Vagina (tissue), 2 donors: ENCODE measurements at regions not wholly inside any gene's neighbourhood (a gene's known extent, or its start where the extent isn't known, plus 50 kb on each side); places are given as distances from the start of the nearest gene placed in this dataset.

ENCODE experiments used
- DNase-seq, 2 donors: peaks; one replicate each; pipeline ENCODE4 v3.0.0-alpha.2; 2017; ENCODE audit errors: extremely low spot score in 2 of 2
- H3K27ac ChIP-seq: fragments of 200-600 bp; sonication (generic); one replicate; pipeline ENCODE4 v1.5.1; 2019
- H3K27me3 ChIP-seq: fragments of 200-600 bp; sonication (generic); one replicate; pipeline ENCODE4 v1.5.1; 2019
- H3K36me3 ChIP-seq, 2 donors: fragments of 200-600 bp; sonication (generic); one replicate each; pipeline ENCODE4 v1.5.1; 2017 to 2019
- H3K4me1 ChIP-seq: fragments of 200-600 bp; sonication (generic); one replicate; pipeline ENCODE4 v1.5.1; 2019
- H3K4me3 ChIP-seq, 2 donors: fragments of 200-600 bp; sonication (generic); 1 replicate in 1 of 2; 2 replicates in 1 of 2; pipeline ENCODE4 v1.5.1; 2016 to 2019
- H3K9me3 ChIP-seq: fragments of 200-600 bp; sonication (generic); one replicate; pipeline ENCODE4 v1.5.1; 2019
- CTCF ChIP-seq, 3 experiments: fragments of 450-650 bp in 2 of 3; fragments of 200-600 bp in 1 of 3; sonication (generic) in 1 of 3; IDR thresholded peaks; one replicate each; pipeline ENCODE4 v1.5.1; 2017 to 2019; ENCODE audit warnings: antibody characterized with exemption in 3 of 3, mild to moderate bottlenecking in 2 of 3, moderate library complexity in 2 of 3
- POLR2A ChIP-seq, 2 donors: fragments of 450-650 bp; IDR thresholded peaks; one replicate each; pipeline ENCODE4 v1.6.1; 2017; ENCODE audit warnings: antibody characterized with exemption in 2 of 2, mild to moderate bottlenecking in 2 of 2, moderate library complexity in 2 of 2
- POLR2AphosphoS5 ChIP-seq, 2 donors: sonication (generic); formaldehyde crosslinking; IDR thresholded peaks; one replicate each; pipeline ENCODE4 v1.9.0; 2017; ENCODE audit warnings: antibody characterized with exemption in 2 of 2, mild to moderate bottlenecking in 2 of 2, low read depth in 1 of 2; ENCODE audit not compliant: insufficient read depth in 1 of 2
- intact Hi-C: fragments of 100-400 bp; cut with DNase I; formaldehyde crosslinking; loops from one replicate; pipeline ENCODE4 v1.15.1; 2023

- intact Hi-C loops = no loop called here
- no peaks in the 10 kb centered on the region for H3K4me1 ChIP-seq
- H3K9me3 ChIP-seq = no peaks in the 10 kb centered on the region
- H3K4me3 ChIP-seq = no peak overlapping the region
- TF ChIP-seq POLR2AphosphoS5 (IDR thresholded peaks at IDR 0.05; ENCODE audit: insufficient read depth in 1 of 2, low read depth in 1 of 2) = no peak
- TF ChIP-seq CTCF (IDR thresholded peaks at IDR 0.05) = no peak
- no peak for TF ChIP-seq POLR2A (IDR thresholded peaks at IDR 0.05)
- DNase-seq = no peak
- no peak overlapping the region for H3K27ac ChIP-seq
- no peaks in the 10 kb centered on the region for H3K27me3 ChIP-seq
- no peaks in the 10 kb centered on the region for H3K36me3 ChIP-seq
Observed at GRCh38 chr5:7014611-7015010, 301.4 kb downstream of the TENT4A start.

GRCh38 chr5:7015586-7016256, 302.5 kb downstream of the TENT4A start:
- DNase-seq = no peak
- Histone ChIP-seq H3K36me3 (no peaks in the 10 kb centered on the region), H3K27ac (no peak overlapping the region), H3K4me1 (no peaks in the 10 kb centered on the region), H3K4me3 (no peak overlapping the region), H3K9me3 (no peaks in the 10 kb centered on the region), H3K27me3 (no peaks in the 10 kb centered on the region)
- intact Hi-C loops = no loop called here
- no peak for TF ChIP-seq CTCF (IDR thresholded peaks at IDR 0.05)
- TF ChIP-seq POLR2A (IDR thresholded peaks at IDR 0.05) = no peak
- TF ChIP-seq POLR2AphosphoS5 (IDR thresholded peaks at IDR 0.05; ENCODE audit: insufficient read depth in 1 of 2, low read depth in 1 of 2) = no peak

GRCh38 chr5:7016999-7017747, 303.9 kb downstream of the TENT4A start:
- Histone ChIP-seq H3K4me3 (no peak overlapping the region), H3K9me3 (peaks cover 8% of the 10 kb centered on the region), H3K27ac (no peak overlapping the region), H3K4me1 (no peaks in the 10 kb centered on the region), H3K36me3 (no peaks in the 10 kb centered on the region), H3K27me3 (no peaks in the 10 kb centered on the region)
- DNase-seq = no peak
- intact Hi-C loops = no loop called here
- TF ChIP-seq POLR2AphosphoS5 (IDR thresholded peaks at IDR 0.05; ENCODE audit: insufficient read depth in 1 of 2, low read depth in 1 of 2) = no peak
- TF ChIP-seq POLR2A (IDR thresholded peaks at IDR 0.05) = no peak
- no peak for TF ChIP-seq CTCF (IDR thresholded peaks at IDR 0.05)

GRCh38 chr5:7018198-7018597, 305.0 kb downstream of the TENT4A start:
- no peak for DNase-seq
- Histone ChIP-seq H3K4me1 (no peaks in the 10 kb centered on the region), H3K9me3 (peaks cover 18% of the 10 kb centered on the region), H3K36me3 (no peaks in the 10 kb centered on the region), H3K4me3 (no peak overlapping the region), H3K27ac (no peak overlapping the region), H3K27me3 (no peaks in the 10 kb centered on the region)
- intact Hi-C loops = no loop called here
- TF ChIP-seq CTCF (IDR thresholded peaks at IDR 0.05) (no peak), POLR2AphosphoS5 (IDR thresholded peaks at IDR 0.05; ENCODE audit: insufficient read depth in 1 of 2, low read depth in 1 of 2) (no peak), POLR2A (IDR thresholded peaks at IDR 0.05) (no peak)

GRCh38 chr5:7018601-7019000, 305.4 kb downstream of the TENT4A start:
- Histone ChIP-seq H3K27ac (no peak overlapping the region), H3K4me3 (no peak overlapping the region), H3K27me3 (no peaks in the 10 kb centered on the region), H3K9me3 (peaks cover 19% of the 10 kb centered on the region), H3K4me1 (no peaks in the 10 kb centered on the region), H3K36me3 (no peaks in the 10 kb centered on the region)
- no peak for TF ChIP-seq POLR2AphosphoS5 (IDR thresholded peaks at IDR 0.05; ENCODE audit: insufficient read depth in 1 of 2, low read depth in 1 of 2)
- TF ChIP-seq POLR2A (IDR thresholded peaks at IDR 0.05) = no peak
- no peak for TF ChIP-seq CTCF (IDR thresholded peaks at IDR 0.05)
- intact Hi-C loops = no loop called here
- no peak for DNase-seq
